ENCODE measurements at regions not wholly inside any gene's neighbourhood (a gene's known extent, or its start where the extent isn't known, plus 50 kb on each side); places are given as distances from the start of the nearest gene placed in this dataset.

- Histone ChIP-seq H2AFZ (ENCODE audit: low read depth, low read length) (no peak overlapping the region), H3K9me3 (replicated peaks; ENCODE audit: control insufficient read depth, insufficient read depth, low read length) (no peaks in the 10 kb centered on the region), H4K20me1 (replicated peaks; ENCODE audit: control insufficient read depth, extremely low read depth, insufficient read depth, low read length) (no peaks in the 10 kb centered on the region), H3K79me2 (ENCODE audit: control insufficient read depth, insufficient read depth, low read length) (no peaks in the 10 kb centered on the region), H3K36me3 (ENCODE audit: control insufficient read depth in 2 of 2, extremely low read depth in 1 of 2, insufficient read depth in 2 of 2, low read length in 2 of 2) (no peaks in the 10 kb centered on the region), H3K9ac (replicated peaks; ENCODE audit: extremely low read depth, insufficient read depth, low read length) (no peak overlapping the region), H3K4me2 (ENCODE audit: insufficient read depth, low read length) (no peak overlapping the region), H3K4me1 (ENCODE audit: control insufficient read depth, extremely low read depth, insufficient read depth, low read length) (no peaks in the 10 kb centered on the region), H3K27ac (ENCODE audit: insufficient read depth, low read depth, low read length) (no peak overlapping the region), H3K4me3 (replicated peaks in 1 of 3; ENCODE audit: insufficient read depth in 1 of 3, low read depth in 1 of 3, low read length in 3 of 3) (no peak overlapping the region), H3K9me1 (replicated peaks; ENCODE audit: control insufficient read depth, extremely low read depth, insufficient read depth, low read length) (no peaks in the 10 kb centered on the region), H3K27me3 (ENCODE audit: control insufficient read depth in 2 of 2, insufficient read depth in 2 of 2, low read length in 2 of 2) (no peaks in the 10 kb centered on the region)
- no peak for FAIRE-seq
- POLR2A ChIA-PET, result no interaction called here
- dilution Hi-C loops (cut with MboI; ENCODE audit: extremely low pct_ligation_motif_present, low sequenced_read_pairs) (no loop called here), intact Hi-C loops (cut with micrococcal nuclease) (no loop called here)
- no peak for DNase-seq (ENCODE audit: low read depth, low spot score)
- CTCF ChIA-PET, result interaction anchor here (1.3 kb wide), 1 partner anchor 91 kb away, joined by 4 read pairs; no protein-coding TSS in a partner anchor
- no TSS peak for BruUV-seq (replicated peaks)
- TF ChIP-seq CTCF (IDR thresholded peaks at IDR 0.05; ENCODE audit: extremely low read depth in 1 of 2, insufficient read depth in 1 of 2, low read depth in 1 of 2, low read length in 2 of 2) (no peak), MAX (IDR thresholded peaks at IDR 0.05; ENCODE audit: insufficient read depth, insufficient read length) (no peak), MYC (IDR thresholded peaks at IDR 0.05; ENCODE audit: low read depth, low read length) (no peak), POLR2A (IDR thresholded peaks at IDR 0.05; ENCODE audit: low read depth, low read length) (no peak), FOS (IDR thresholded peaks at IDR 0.05; ENCODE audit: borderline replicate concordance, insufficient read depth, low read length) (no peak)
These were observed 132.0 kb upstream of the SVIL start for GRCh38 chr10:29766753-29767152.

GRCh38 chr10:29765330-29765729 lies 130.6 kb upstream of the SVIL start:
- dilution Hi-C loops (cut with MboI; ENCODE audit: extremely low pct_ligation_motif_present, low sequenced_read_pairs), result no loop called here
- H3K79me2 ChIP-seq (ENCODE audit: control insufficient read depth, insufficient read depth, low read length), result no peaks in the 10 kb centered on the region
- no peaks in the 10 kb centered on the region for H3K36me3 ChIP-seq (ENCODE audit: control insufficient read depth in 2 of 2, extremely low read depth in 1 of 2, insufficient read depth in 2 of 2, low read length in 2 of 2)
- H3K9me3 ChIP-seq (replicated peaks; ENCODE audit: control insufficient read depth, insufficient read depth, low read length), result no peaks in the 10 kb centered on the region
- CTCF ChIA-PET, result interaction anchor here (0.9 kb wide), 2 partner anchors 8 to 23 kb away, joined by 3 read pairs; no protein-coding TSS in a partner anchor
- POLR2A ChIA-PET, result no interaction called here
- H3K4me3 ChIP-seq (replicated peaks in 1 of 3; ENCODE audit: insufficient read depth in 1 of 3, low read depth in 1 of 3, low read length in 3 of 3), result no peak overlapping the region
- intact Hi-C loops (cut with micrococcal nuclease), result no loop called here
- no peak overlapping the region for H2AFZ ChIP-seq (ENCODE audit: low read depth, low read length)
- FAIRE-seq (no peak), DNase-seq (ENCODE audit: low read depth, low spot score) (no peak)
- H3K27ac ChIP-seq (ENCODE audit: insufficient read depth, low read depth, low read length), result no peak overlapping the region
- no peaks in the 10 kb centered on the region for H3K4me1 ChIP-seq (ENCODE audit: control insufficient read depth, extremely low read depth, insufficient read depth, low read length)
- H3K4me2 ChIP-seq (ENCODE audit: insufficient read depth, low read length), result no peak overlapping the region
- no peaks in the 10 kb centered on the region for H4K20me1 ChIP-seq (replicated peaks; ENCODE audit: control insufficient read depth, extremely low read depth, insufficient read depth, low read length)
- no peaks in the 10 kb centered on the region for H3K27me3 ChIP-seq (ENCODE audit: control insufficient read depth in 2 of 2, insufficient read depth in 2 of 2, low read length in 2 of 2)
- BruUV-seq (replicated peaks), result no TSS peak
- H3K9me1 ChIP-seq (replicated peaks; ENCODE audit: control insufficient read depth, extremely low read depth, insufficient read depth, low read length), result no peaks in the 10 kb centered on the region
- H3K9ac ChIP-seq (replicated peaks; ENCODE audit: extremely low read depth, insufficient read depth, low read length), result no peak overlapping the region
- TF ChIP-seq GATA2 (IDR thresholded peaks at IDR 0.05; ENCODE audit: insufficient read depth, insufficient read length, low read depth, low read length) (no peak), POLR2A (IDR thresholded peaks at IDR 0.05; ENCODE audit: low read depth, low read length) (no peak), CTCF (IDR thresholded peaks at IDR 0.05; ENCODE audit: extremely low read depth in 1 of 2, insufficient read depth in 1 of 2, low read depth in 1 of 2, low read length in 2 of 2) (no peak), POLR2AphosphoS5 (IDR thresholded peaks at IDR 0.05; ENCODE audit: insufficient read depth, low read depth, low read length) (no peak), JUN (IDR thresholded peaks at IDR 0.05; ENCODE audit: borderline replicate concordance, insufficient read depth, insufficient read length, low read depth) (no peak), MYC (IDR thresholded peaks at IDR 0.05; ENCODE audit: low read depth, low read length) (no peak), MAX (IDR thresholded peaks at IDR 0.05; ENCODE audit: insufficient read depth, insufficient read length) (no peak), FOS (IDR thresholded peaks at IDR 0.05; ENCODE audit: borderline replicate concordance, insufficient read depth, low read length) (no peak), EZH2 (IDR thresholded peaks at IDR 0.05; ENCODE audit: borderline replicate concordance, low read depth, low read length, severe bottlenecking) (no peak)

Data from endothelial cell of umbilical vein (primary cell).